T-cell (primary cell): ENCODE measurements at regions not wholly inside any gene's neighbourhood (a gene's known extent, or its start where the extent isn't known, plus 50 kb on each side); places are given as distances from the start of the nearest gene placed in this dataset.
A peak's percentile ranks its signal among the peaks of the same experiment; 100 is the strongest.

Experiments
- ATAC-seq, 4 experiments: fragments of 200-7000 bp in 3 of 4; fragments of 150-1000 bp in 1 of 4; cut with Tn5 transposase; replicated peaks in 1 of 4; 1 replicate in 3 of 4; 2 replicates in 1 of 4; pipeline ENCODE4 v1.10.0; 2021; ENCODE audit warnings: moderate library complexity in 3 of 4, mild to moderate bottlenecking in 2 of 4, moderate number of reproducible peaks in 1 of 4
- CTCF ChIA-PET, 2 donors: fragments of 300-600 bp; sonication (Branson Sonifier 250); formaldehyde crosslinking; loops; one replicate each; lab custom pipeline; 2022; ENCODE audit warnings: antibody characterized with exemption in 2 of 2; lab: Charles Lee
- POLR2A ChIA-PET, 2 donors: fragments of 300-600 bp; sonication (Branson Sonifier 250); formaldehyde crosslinking; loops; one replicate each; lab custom pipeline; 2022; ENCODE audit warnings: antibody characterized with exemption in 2 of 2; lab: Charles Lee
- DNase-seq, 35 experiments: peaks; one replicate each; pipeline versions ENCODE4 v3.0.0 to v3.0.0-alpha.2; 2013 to 2023
- H3K27ac ChIP-seq: one replicate; pipeline ENCODE4 v1.5.1; 2013; ENCODE audit warnings: low read length
- H3K27me3 ChIP-seq, 2 experiments: replicated peaks in 1 of 2; 1 replicate in 1 of 2; 2 replicates in 1 of 2; pipeline versions ENCODE4 v1.6.1 to v1.7.0; 2013; ENCODE audit warnings: low read length in 1 of 2, mixed read lengths in 1 of 2; ENCODE audit not compliant: control insufficient read depth in 2 of 2, insufficient read depth in 2 of 2; ENCODE audit errors: extremely low read depth in 1 of 2
- H3K36me3 ChIP-seq, 2 donors: 1 replicate in 1 of 2; 2 replicates in 1 of 2; pipeline versions ENCODE4 v1.6.1 to v1.7.0; 2013; ENCODE audit warnings: low read length in 1 of 2; ENCODE audit not compliant: control insufficient read depth in 2 of 2, insufficient read depth in 1 of 2; ENCODE audit errors: extremely low read depth in 1 of 2
- H3K4me1 ChIP-seq, 2 experiments: 1 replicate in 1 of 2; 2 replicates in 1 of 2; pipeline versions ENCODE4 v1.6.1 to v1.7.0; 2013; ENCODE audit warnings: low read length in 2 of 2, mixed read lengths in 1 of 2; ENCODE audit not compliant: insufficient read depth in 2 of 2, control insufficient read depth in 1 of 2; ENCODE audit errors: extremely low read depth in 1 of 2
- H3K4me3 ChIP-seq, 2 donors: 1 replicate in 1 of 2; 2 replicates in 1 of 2; pipeline versions ENCODE4 v1.5.1 to v1.7.0; 2013; ENCODE audit warnings: mild to moderate bottlenecking in 2 of 2, low read length in 1 of 2, moderate library complexity in 1 of 2; ENCODE audit not compliant: control insufficient read depth in 1 of 2; ENCODE audit errors: extremely low read depth in 1 of 2
- H3K9me3 ChIP-seq: 2 replicates; pipeline ENCODE4 v1.7.0; 2013
- H3K27ac Mint-ChIP-seq, 2 donors: one replicate each; pipeline ENCODE4 v1.8.0; 2020 to 2021; ENCODE audit warnings: mild to moderate bottlenecking in 2 of 2, mixed read lengths in 2 of 2
- H3K27me3 Mint-ChIP-seq, 2 donors: one replicate each; pipeline ENCODE4 v1.8.0; 2021 to 2022; ENCODE audit warnings: mixed read lengths in 2 of 2
- H3K36me3 Mint-ChIP-seq: one replicate; pipeline ENCODE4 v1.8.0; 2021; ENCODE audit warnings: mixed read lengths
- H3K4me1 Mint-ChIP-seq, 3 donors: one replicate each; pipeline ENCODE4 v1.8.0; 2020 to 2022; ENCODE audit warnings: mixed read lengths in 3 of 3, mild to moderate bottlenecking in 1 of 3
- H3K4me3 Mint-ChIP-seq, 3 donors: one replicate each; pipeline ENCODE4 v1.8.0; 2020 to 2022; ENCODE audit warnings: mild to moderate bottlenecking in 3 of 3, mixed read lengths in 3 of 3, moderate library complexity in 3 of 3
- H3K9me3 Mint-ChIP-seq, 3 donors: one replicate each; pipeline ENCODE4 v1.8.0; 2020 to 2022; ENCODE audit warnings: mixed read lengths in 3 of 3
- WGBS: methylation state at CpG from one replicate; pipeline ENCODE4 v1.1.5; 2013; ENCODE audit warnings: missing lambda C conversion rate; ENCODE audit not compliant: insufficient coverage; 5-methylcytosine and 5-hydroxymethylcytosine counted together

GRCh38 chr12:11517080-11517479, 121.7 kb upstream of the PRB2 start:
- Mint-ChIP-seq H3K27ac (no peak overlapping the region), H3K36me3 (no peaks in the 10 kb centered on the region), H3K9me3 (peaks cover 0 to 3% (median 0%) of the 10 kb centered on the region in 3 donors), H3K4me1 (no peaks in the 10 kb centered on the region), H3K27me3 (no peaks in the 10 kb centered on the region), H3K4me3 (no peak overlapping the region)
- Histone ChIP-seq H3K9me3 (no peaks in the 10 kb centered on the region), H3K27me3 (no peaks in the 10 kb centered on the region), H3K36me3 (no peaks in the 10 kb centered on the region), H3K4me3 (no peak overlapping the region), H3K27ac (no peak overlapping the region), H3K4me1 (no peaks in the 10 kb centered on the region)
- CTCF ChIA-PET: no interaction called here
- DNase-seq: no peak
- POLR2A ChIA-PET: interaction anchor here in 1 of 2 donors (0.6 kb wide), 1 partner anchor 1189 kb away, joined by 3 read pairs; no protein-coding TSS in a partner anchor
- 83% methylated on average over 3 of the region's 6 CpGs for WGBS
- ATAC-seq: no peak

GRCh38 chr12:11524446-11524845, 125.0 kb upstream of the ETV6 start:
- Histone ChIP-seq H3K9me3 (no peaks in the 10 kb centered on the region), H3K4me1 (no peaks in the 10 kb centered on the region), H3K27me3 (no peaks in the 10 kb centered on the region), H3K36me3 (no peaks in the 10 kb centered on the region), H3K27ac (no peak overlapping the region), H3K4me3 (no peak overlapping the region)
- POLR2A ChIA-PET: no interaction called here
- WGBS: no CpG with 5 or more reads among the region's 1 CpG
- Mint-ChIP-seq H3K27me3 (peaks cover 0 to 6% of the 10 kb centered on the region in 2 donors), H3K27ac (no peak overlapping the region), H3K4me3 (no peak overlapping the region), H3K36me3 (peaks cover 6% of the 10 kb centered on the region), H3K4me1 (no peaks in the 10 kb centered on the region), H3K9me3 (peaks cover 0 to 4% (median 3%) of the 10 kb centered on the region in 3 donors)
- DNase-seq: no peak
- CTCF ChIA-PET: no interaction called here
- ATAC-seq: no peak

GRCh38 chr12:11534064-11534463, 115.4 kb upstream of the ETV6 start:
- H3K4me3 ChIP-seq: no peak overlapping the region
- ChIA-PET POLR2A (no interaction called here), CTCF (interaction anchor here in 1 of 2 donors (0.6 kb wide), 1 partner anchor 40 kb away, joined by 3 read pairs; no protein-coding TSS in a partner anchor)
- H3K4me3 Mint-ChIP-seq: no peak overlapping the region
- ATAC-seq (no peak), DNase-seq (no peak)
- no peaks in the 10 kb centered on the region for H3K4me1 ChIP-seq
- no peak overlapping the region for H3K27ac ChIP-seq
- H3K27me3 ChIP-seq: peaks cover 0 to 7% of the 10 kb centered on the region in 2 experiments
- no peaks in the 10 kb centered on the region for H3K9me3 ChIP-seq
- H3K27ac Mint-ChIP-seq: no peak overlapping the region
- H3K36me3 ChIP-seq: no peaks in the 10 kb centered on the region
- peaks cover 10% of the 10 kb centered on the region in 2 donors for H3K27me3 Mint-ChIP-seq
- no peaks in the 10 kb centered on the region for H3K36me3 Mint-ChIP-seq
- H3K9me3 Mint-ChIP-seq: no peaks in the 10 kb centered on the region
- H3K4me1 Mint-ChIP-seq: no peaks in the 10 kb centered on the region

- peaks cover 0 to 7% of the 10 kb centered on the region in 2 experiments for H3K27me3 ChIP-seq
- POLR2A ChIA-PET: no interaction called here
- 100% methylated on average over 1 of the region's 4 CpGs for WGBS
Measured at GRCh38 chr12:11535127-11535526, 114.3 kb upstream of the ETV6 start.

GRCh38 chr12:11539156-11539555, 110.3 kb upstream of the ETV6 start:
- no peak overlapping the region for H3K27ac Mint-ChIP-seq

More at GRCh38 chr12:11535127-11535526, 114.3 kb upstream of the ETV6 start:
- H3K36me3 ChIP-seq: no peaks in the 10 kb centered on the region
- H3K4me1 ChIP-seq: peaks cover 0 to under 1% of the 10 kb centered on the region in 2 experiments
- Mint-ChIP-seq H3K27ac (no peak overlapping the region), H3K27me3 (peaks cover 7 to 10% of the 10 kb centered on the region in 2 donors), H3K4me1 (peaks cover 0 to 2% (median 1%) of the 10 kb centered on the region in 3 donors), H3K4me3 (no peak overlapping the region), H3K9me3 (no peaks in the 10 kb centered on the region), H3K36me3 (no peaks in the 10 kb centered on the region)
- CTCF ChIA-PET: no interaction called here
- no peaks in the 10 kb centered on the region for H3K9me3 ChIP-seq
- no peak overlapping the region for H3K27ac ChIP-seq
- no peak for DNase-seq
- ATAC-seq: no peak
- no peak overlapping the region for H3K4me3 ChIP-seq

GRCh38 chr12:11540156-11540555, 109.3 kb upstream of the ETV6 start:
- H3K4me3 Mint-ChIP-seq: peak overlapping the region in 1 of 3 donors; percentile 55
- peaks cover 40 to 43% (median 41%) of the 10 kb centered on the region in 3 donors for H3K4me1 Mint-ChIP-seq
- no peaks in the 10 kb centered on the region for H3K27me3 Mint-ChIP-seq
- 100% methylated on average over 2 of the region's 2 CpGs for WGBS
- ATAC-seq (no peak), DNase-seq (no peak)
- H3K36me3 Mint-ChIP-seq: no peaks in the 10 kb centered on the region
- H3K27me3 ChIP-seq: peaks cover 0 to 3% of the 10 kb centered on the region in 2 experiments
- H3K36me3 ChIP-seq: no peaks in the 10 kb centered on the region
- H3K9me3 ChIP-seq: no peaks in the 10 kb centered on the region
- H3K27ac ChIP-seq: no peak overlapping the region
- H3K27ac Mint-ChIP-seq: peak overlapping the region in 1 of 2 donors; percentile 49
- ChIA-PET CTCF (interaction anchor here in 1 of 2 donors (0.7 to 1.0 kb wide), 2 partner anchors 15 to 17 kb away, joined by 3 to 5 read pairs; no protein-coding TSS in a partner anchor), POLR2A (no interaction called here)
- H3K9me3 Mint-ChIP-seq: no peaks in the 10 kb centered on the region
- no peak overlapping the region for H3K4me3 ChIP-seq
- peaks cover 30 to 42% of the 10 kb centered on the region in 2 experiments for H3K4me1 ChIP-seq

More at GRCh38 chr12:11539156-11539555, 110.3 kb upstream of the ETV6 start:
- peaks cover 20 to 32% of the 10 kb centered on the region in 2 experiments for H3K4me1 ChIP-seq
- H3K36me3 ChIP-seq: no peaks in the 10 kb centered on the region
- Mint-ChIP-seq H3K4me3 (no peak overlapping the region), H3K4me1 (peaks cover 30 to 34% (median 31%) of the 10 kb centered on the region in 3 donors), H3K27me3 (no peaks in the 10 kb centered on the region), H3K9me3 (no peaks in the 10 kb centered on the region), H3K36me3 (no peaks in the 10 kb centered on the region)
- ATAC-seq: no peak
- H3K4me3 ChIP-seq: no peak overlapping the region
- ChIA-PET POLR2A (no interaction called here), CTCF (interaction anchor here (0.5 to 1.0 kb wide), 2 partner anchors 16 to 795 kb away, joined by 3 to 5 read pairs; no protein-coding TSS in a partner anchor)
- DNase-seq: no peak
- H3K9me3 ChIP-seq: no peaks in the 10 kb centered on the region
- peaks cover 0 to 3% of the 10 kb centered on the region in 2 experiments for H3K27me3 ChIP-seq
- H3K27ac ChIP-seq: no peak overlapping the region
- 100% methylated on average over 2 of the region's 3 CpGs for WGBS
